ENCODE measurements at regions not wholly inside any gene's neighbourhood (a gene's known extent, or its start where the extent isn't known, plus 50 kb on each side); places are given as distances from the start of the nearest gene placed in this dataset.

GRCh38 chr11:42075180-42075579 is 615.7 kb upstream of the LRRC4C start:
- TF ChIP-seq POLR2A (IDR thresholded peaks at IDR 0.05) = no peak
- TF ChIP-seq EP300 (IDR thresholded peaks at IDR 0.05) = no peak
- no peak for TF ChIP-seq CTCF (IDR thresholded peaks at IDR 0.05)
- no peak for TF ChIP-seq POLR2AphosphoS5 (IDR thresholded peaks at IDR 0.05)
- no peak overlapping the region for H3K4me3 ChIP-seq
- no peak for DNase-seq (ENCODE audit: low spot score in 2 of 2)
- no peaks in the 10 kb centered on the region for H3K27me3 ChIP-seq
- H3K27ac ChIP-seq = no peak overlapping the region
- H3K4me1 ChIP-seq = no peaks in the 10 kb centered on the region
- H3K9me3 ChIP-seq = no peaks in the 10 kb centered on the region
- WGBS = 80% methylated on average over 1 of the region's 1 CpG
- no peaks in the 10 kb centered on the region for H3K36me3 ChIP-seq

- no peak overlapping the region for H3K27ac ChIP-seq
- H3K4me3 ChIP-seq = no peak overlapping the region
- H3K4me1 ChIP-seq = no peaks in the 10 kb centered on the region
- no peaks in the 10 kb centered on the region for H3K9me3 ChIP-seq
- no peaks in the 10 kb centered on the region for H3K36me3 ChIP-seq
- DNase-seq (ENCODE audit: low spot score in 2 of 2) = no peak
- TF ChIP-seq POLR2AphosphoS5 (IDR thresholded peaks at IDR 0.05) (no peak), EP300 (IDR thresholded peaks at IDR 0.05) (no peak), CTCF (IDR thresholded peaks at IDR 0.05) (no peak)
- 79% methylated on average over 1 of the region's 1 CpG for WGBS
- H3K27me3 ChIP-seq = no peaks in the 10 kb centered on the region
Observed at GRCh38 chr11:42077794-42078193, 618.3 kb upstream of the LRRC4C start.

GRCh38 chr11:42085736-42086135 is 626.3 kb upstream of the LRRC4C start:
- H3K4me3 ChIP-seq = no peak overlapping the region
- no peak for TF ChIP-seq EP300 (IDR thresholded peaks at IDR 0.05)
- TF ChIP-seq POLR2AphosphoS5 (IDR thresholded peaks at IDR 0.05) = no peak
- TF ChIP-seq POLR2A (IDR thresholded peaks at IDR 0.05) = no peak
- no peak for TF ChIP-seq CTCF (IDR thresholded peaks at IDR 0.05)
- no peaks in the 10 kb centered on the region for H3K9me3 ChIP-seq
- no peak overlapping the region for H3K27ac ChIP-seq
- H3K36me3 ChIP-seq = no peaks in the 10 kb centered on the region
- no peaks in the 10 kb centered on the region for H3K27me3 ChIP-seq
- DNase-seq (ENCODE audit: low spot score in 2 of 2) = no peak
- no peaks in the 10 kb centered on the region for H3K4me1 ChIP-seq
- WGBS = 76% methylated on average over 4 of the region's 4 CpGs

- Histone ChIP-seq H3K27ac (no peak overlapping the region), H3K9me3 (peaks cover 10% of the 10 kb centered on the region), H3K36me3 (no peaks in the 10 kb centered on the region), H3K4me3 (no peak overlapping the region), H3K27me3 (no peaks in the 10 kb centered on the region), H3K4me1 (no peaks in the 10 kb centered on the region)
- WGBS = 92% methylated on average over 3 of the region's 3 CpGs
- TF ChIP-seq CTCF (IDR thresholded peaks at IDR 0.05) (no peak), POLR2A (IDR thresholded peaks at IDR 0.05) (no peak), POLR2AphosphoS5 (IDR thresholded peaks at IDR 0.05) (no peak), EP300 (IDR thresholded peaks at IDR 0.05) (no peak)
- DNase-seq (ENCODE audit: low spot score in 2 of 2) = no peak
Observed at GRCh38 chr11:42093541-42093940, 634.1 kb upstream of the LRRC4C start.

- Histone ChIP-seq H3K27me3 (no peaks in the 10 kb centered on the region), H3K4me1 (no peaks in the 10 kb centered on the region), H3K27ac (no peak overlapping the region), H3K9me3 (peaks cover 10% of the 10 kb centered on the region), H3K4me3 (no peak overlapping the region), H3K36me3 (no peaks in the 10 kb centered on the region)
- TF ChIP-seq POLR2AphosphoS5 (IDR thresholded peaks at IDR 0.05) = no peak
- no peak for TF ChIP-seq POLR2A (IDR thresholded peaks at IDR 0.05)
- no peak for TF ChIP-seq EP300 (IDR thresholded peaks at IDR 0.05)
- no peak for TF ChIP-seq CTCF (IDR thresholded peaks at IDR 0.05)
- WGBS = 61% methylated on average over 1 of the region's 1 CpG
- no peak for DNase-seq (ENCODE audit: low spot score in 2 of 2)
Observed at GRCh38 chr11:42098075-42098474, 638.6 kb upstream of the LRRC4C start.

Data from suprapubic skin (tissue), 4 donors.